ENCODE measurements at regions not wholly inside any gene's neighbourhood (a gene's known extent, or its start where the extent isn't known, plus 50 kb on each side); places are given as distances from the start of the nearest gene placed in this dataset.

DNA sequence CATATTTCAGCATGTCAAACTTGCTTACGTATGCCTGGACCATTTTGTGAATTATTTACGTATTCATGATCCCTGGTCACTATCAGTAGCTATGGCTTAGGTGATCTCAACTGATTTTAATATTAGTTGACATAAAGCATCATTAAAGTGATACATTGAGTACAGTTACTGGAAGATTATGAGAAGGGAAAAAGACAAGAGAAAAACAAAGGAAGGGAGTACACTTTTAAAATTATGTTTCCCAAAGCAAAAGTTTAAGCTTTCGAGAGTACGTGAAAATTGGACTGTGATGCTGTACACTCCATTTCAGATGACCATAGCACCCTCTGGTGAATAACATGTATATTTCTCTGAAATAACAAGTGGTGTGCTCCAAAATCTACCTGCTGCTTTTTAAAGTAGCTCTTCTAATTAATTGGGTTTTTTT is 215.0 kb upstream of the HSF2 start:
- TF ChIP-seq, protein P1, sequence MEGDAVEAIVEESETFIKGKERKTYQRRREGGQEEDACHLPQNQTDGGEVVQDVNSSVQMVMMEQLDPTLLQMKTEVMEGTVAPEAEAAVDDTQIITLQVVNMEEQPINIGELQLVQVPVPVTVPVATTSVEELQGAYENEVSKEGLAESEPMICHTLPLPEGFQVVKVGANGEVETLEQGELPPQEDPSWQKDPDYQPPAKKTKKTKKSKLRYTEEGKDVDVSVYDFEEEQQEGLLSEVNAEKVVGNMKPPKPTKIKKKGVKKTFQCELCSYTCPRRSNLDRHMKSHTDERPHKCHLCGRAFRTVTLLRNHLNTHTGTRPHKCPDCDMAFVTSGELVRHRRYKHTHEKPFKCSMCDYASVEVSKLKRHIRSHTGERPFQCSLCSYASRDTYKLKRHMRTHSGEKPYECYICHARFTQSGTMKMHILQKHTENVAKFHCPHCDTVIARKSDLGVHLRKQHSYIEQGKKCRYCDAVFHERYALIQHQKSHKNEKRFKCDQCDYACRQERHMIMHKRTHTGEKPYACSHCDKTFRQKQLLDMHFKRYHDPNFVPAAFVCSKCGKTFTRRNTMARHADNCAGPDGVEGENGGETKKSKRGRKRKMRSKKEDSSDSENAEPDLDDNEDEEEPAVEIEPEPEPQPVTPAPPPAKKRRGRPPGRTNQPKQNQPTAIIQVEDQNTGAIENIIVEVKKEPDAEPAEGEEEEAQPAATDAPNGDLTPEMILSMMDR (IDR thresholded peaks at IDR 0.05; ENCODE audit: low read depth, low read length, poor library complexity, severe bottlenecking) = no peak
- TF ChIP-seq EZH2phosphoT487 (IDR thresholded peaks at IDR 0.05; ENCODE audit: borderline replicate concordance, low read length) = no peak

All from DOHH2 (cell line).